IMR-90 (cell line): ENCODE measurements at regions not wholly inside any gene's neighbourhood (a gene's known extent, or its start where the extent isn't known, plus 50 kb on each side); places are given as distances from the start of the nearest gene placed in this dataset.

Experiments used
- ATAC-seq: fragments of 200-7000 bp; cut with Tn5 transposase; 2 replicates; pipeline ENCODE4 v1.9.1; 2020; ENCODE audit warnings: low read depth, mild to moderate bottlenecking, moderate library complexity
- BruUV-seq: library from RNA; stranded (reverse); fragments of 400-500 nt; replicated peaks from 2 replicates; lab custom pipeline; 2021; lab: Mats Ljungman, UMichigan
- CTCF ChIA-PET: fragments of 300-600 bp; formaldehyde crosslinking; extraction: SDS; loops from one replicate; lab custom pipeline; 2021; ENCODE audit warnings: antibody characterized with exemption; lab: Yijun Ruan, JAX
- POLR2A ChIA-PET: fragments of 300-600 bp; sonication (Branson Sonifier 250); formaldehyde crosslinking; loops from one replicate; lab custom pipeline; 2022; ENCODE audit warnings: antibody characterized with exemption; ENCODE audit not compliant: unreplicated experiment; lab: Charles Lee
- DNase-seq: peaks from one replicate; pipeline ENCODE4 v3.0.0; 2013
- H2AFZ ChIP-seq: replicated peaks from 2 replicates; pipeline ENCODE3; 2013; ENCODE audit warnings: low read length, mild to moderate bottlenecking; ENCODE audit not compliant: poor library complexity
- H2AK5ac ChIP-seq: 2 replicates; pipeline ENCODE4 v1.6.1; 2013; ENCODE audit warnings: low read depth, low read length, inconsistent platforms
- H2AK9ac ChIP-seq: replicated peaks from 2 replicates; pipeline ENCODE3; 2013; ENCODE audit warnings: mild to moderate bottlenecking, low read depth, low read length, moderate library complexity; ENCODE audit not compliant: poor library complexity
- H2BK120ac ChIP-seq: 2 replicates; pipeline ENCODE4 v1.6.1; 2013; ENCODE audit warnings: low read depth, low read length, inconsistent platforms
- H2BK15ac ChIP-seq: 3 replicates; pipeline ENCODE4 v1.6.1; 2013; ENCODE audit warnings: low read depth, low read length, inconsistent platforms
- H2BK20ac ChIP-seq: 2 replicates; pipeline ENCODE4 v1.6.1; 2013; ENCODE audit warnings: low read depth, mild to moderate bottlenecking, inconsistent platforms, low read length, moderate library complexity
- H2BK5ac ChIP-seq: 2 replicates; pipeline ENCODE4 v1.6.1; 2013; ENCODE audit warnings: mild to moderate bottlenecking, low read depth, low read length, inconsistent platforms; ENCODE audit not compliant: poor library complexity, severe bottlenecking
- H3K14ac ChIP-seq: replicated peaks from 2 replicates; pipeline ENCODE4 v1.6.1; 2013; ENCODE audit warnings: low read depth, low read length, inconsistent platforms
- H3K18ac ChIP-seq: 2 replicates; pipeline ENCODE4 v1.6.1; 2013; ENCODE audit warnings: low read depth, low read length, control low read depth
- H3K23ac ChIP-seq: 2 replicates; pipeline ENCODE4 v1.6.1; 2013; ENCODE audit warnings: low read depth, low read length, inconsistent platforms
- H3K27ac ChIP-seq: 2 replicates; pipeline ENCODE4 v1.5.1; 2013; ENCODE audit warnings: mild to moderate bottlenecking, control low read depth, low read length; ENCODE audit not compliant: insufficient read depth
- H3K27me3 ChIP-seq: 2 replicates; pipeline ENCODE4 v1.6.1; 2013; ENCODE audit warnings: low read length; ENCODE audit not compliant: control insufficient read depth, insufficient read depth
- H3K36me3 ChIP-seq: 2 replicates; pipeline ENCODE4 v1.6.1; 2013; ENCODE audit warnings: low read length, mixed read lengths; ENCODE audit not compliant: control insufficient read depth, insufficient read depth
- H3K4ac ChIP-seq: 2 replicates; pipeline ENCODE4 v1.6.1; 2013; ENCODE audit warnings: low read depth, low read length, inconsistent platforms
- H3K4me1 ChIP-seq: 2 replicates; pipeline ENCODE4 v1.6.1; 2013; ENCODE audit warnings: low read length, mixed read lengths; ENCODE audit not compliant: control insufficient read depth, insufficient read depth
- H3K4me2 ChIP-seq: 2 replicates; pipeline ENCODE4 v1.6.1; 2013; ENCODE audit warnings: low read depth, mild to moderate bottlenecking, control low read depth, low read length, moderate library complexity
- H3K4me3 ChIP-seq: 2 replicates; pipeline ENCODE4 v1.5.1; 2013; ENCODE audit warnings: low read depth, mild to moderate bottlenecking, control low read depth, low read length, moderate library complexity; ENCODE audit not compliant: insufficient read depth
- H3K56ac ChIP-seq: 2 replicates; pipeline ENCODE4 v1.6.1; 2013; ENCODE audit warnings: low read length, inconsistent platforms; ENCODE audit not compliant: insufficient read depth; ENCODE audit errors: extremely low read depth
- H3K79me1 ChIP-seq, 2 experiments: 2 replicates each; pipeline ENCODE4 v1.6.1; 2013; ENCODE audit warnings: low read length in 2 of 2, inconsistent platforms in 1 of 2, low read depth in 1 of 2
- H3K9ac ChIP-seq: 2 replicates; pipeline ENCODE4 v1.6.1; 2013; ENCODE audit warnings: low read depth, low read length, control low read depth
- H3K9me1 ChIP-seq: 2 replicates; pipeline ENCODE4 v1.6.1; 2013; ENCODE audit warnings: low read length, inconsistent platforms; ENCODE audit not compliant: insufficient read depth
- H3K9me3 ChIP-seq: 2 replicates; pipeline ENCODE4 v1.6.1; 2013; ENCODE audit warnings: low read length; ENCODE audit not compliant: control insufficient read depth, insufficient read depth
- H4K20me1 ChIP-seq: 2 replicates; pipeline ENCODE4 v1.6.1; 2013; ENCODE audit warnings: low read length, inconsistent platforms; ENCODE audit not compliant: insufficient read depth
- H4K5ac ChIP-seq: 2 replicates; pipeline ENCODE4 v1.6.1; 2013; ENCODE audit warnings: mild to moderate bottlenecking, low read depth, low read length, control low read depth
- H4K8ac ChIP-seq, 2 experiments: 2 replicates each; pipeline ENCODE4 v1.6.1; 2013; ENCODE audit warnings: low read depth in 2 of 2, low read length in 2 of 2, control low read depth in 1 of 2, inconsistent platforms in 1 of 2
- H4K91ac ChIP-seq: 2 replicates; pipeline ENCODE4 v1.6.1; 2013; ENCODE audit warnings: low read depth, low read length, inconsistent platforms; ENCODE audit not compliant: insufficient read depth
- RFX5 ChIP-seq: IDR thresholded peaks from 2 replicates; pipeline ENCODE4 v1.8.0; 2012; ENCODE audit warnings: low read depth, mild to moderate bottlenecking, low read length, moderate library complexity
- WGBS, 2 experiments: methylation state at CpG; one replicate each; pipeline versions ENCODE4 v1.1.5 to v1.1.7; 2013; ENCODE audit warnings: missing lambda C conversion rate in 2 of 2; ENCODE audit not compliant: insufficient read length in 1 of 2; ENCODE audit errors: extremely low coverage in 2 of 2; 5-methylcytosine and 5-hydroxymethylcytosine counted together
- dilution Hi-C: fragments of 300-500 bp; cut with HindIII; formaldehyde crosslinking; loops from one replicate; pipeline ENCODE4 v1.14.3; 2018; ENCODE audit warnings: low sequenced_read_pairs; ENCODE audit not compliant: unreplicated experiment
- in situ Hi-C: fragments of 300-500 bp; cut with MboI; formaldehyde crosslinking; loops from 3 replicates; pipeline ENCODE4 v1.14.3; 2019; ENCODE audit warnings: low sequenced_read_pairs, inconsistent platforms, mixed read lengths
- intact Hi-C: fragments of 100-400 bp; cut with micrococcal nuclease; formaldehyde crosslinking; loops from 2 replicates; pipeline ENCODE4 v1.10.0; 2022

GRCh38 chr7:132713893-132714292 is 137.6 kb upstream of the PLXNA4 start:
- no TSS peak for BruUV-seq
- no peaks in the 10 kb centered on the region for H4K20me1 ChIP-seq
- H2BK20ac ChIP-seq: no peak overlapping the region
- H3K56ac ChIP-seq: no peak overlapping the region
- no peak for ATAC-seq
- POLR2A ChIA-PET: no interaction called here
- H3K27ac ChIP-seq: no peak overlapping the region
- no peak overlapping the region for H2AFZ ChIP-seq
- H3K18ac ChIP-seq: no peak overlapping the region
- no peak overlapping the region for H3K4me3 ChIP-seq
- H3K4me2 ChIP-seq: no peak overlapping the region
- in situ Hi-C loops: loop anchor here (25.0 kb wide), 2 partner anchors 723 to 1298 kb away; no protein-coding TSS in a partner anchor
- H3K4ac ChIP-seq: no peak overlapping the region
- intact Hi-C loops: loop anchor here (5.0 kb wide), 2 partner anchors 1303 to 1703 kb away; no protein-coding TSS in a partner anchor
- H3K4me1 ChIP-seq: no peaks in the 10 kb centered on the region
- no peak overlapping the region for H4K8ac ChIP-seq
- no peaks in the 10 kb centered on the region for H3K9me1 ChIP-seq
- no peak overlapping the region for H3K23ac ChIP-seq
- H3K9me3 ChIP-seq: peaks cover under 1% of the 10 kb centered on the region
- H3K36me3 ChIP-seq: no peaks in the 10 kb centered on the region
- dilution Hi-C loops: no loop called here
- WGBS, 2 experiments: no CpG with 5 or more reads among the region's 3 CpGs
- H4K91ac ChIP-seq: no peak overlapping the region
- no peaks in the 10 kb centered on the region for H3K79me1 ChIP-seq
- H2AK5ac ChIP-seq: no peak overlapping the region
- no peak overlapping the region for H2BK5ac ChIP-seq
- H2BK15ac ChIP-seq: no peak overlapping the region
- CTCF ChIA-PET: interaction anchor here (1.2 kb wide), 1 partner anchor 9 kb away, joined by 3 read pairs; no protein-coding TSS in a partner anchor
- no peak overlapping the region for H2BK120ac ChIP-seq
- H3K9ac ChIP-seq: no peak overlapping the region
- DNase-seq: no peak
- no peak overlapping the region for H3K14ac ChIP-seq
- H2AK9ac ChIP-seq: no peak overlapping the region
- H4K5ac ChIP-seq: no peak overlapping the region
- H3K27me3 ChIP-seq: no peaks in the 10 kb centered on the region; the same call in 1 of the 2 replicates
- no peak for TF ChIP-seq RFX5
